ENCODE measurements at regions not wholly inside any gene's neighbourhood (a gene's known extent, or its start where the extent isn't known, plus 50 kb on each side); places are given as distances from the start of the nearest gene placed in this dataset.

GRCh38 chr6:66993272-66993671, 1286.2 kb upstream of the EYS start:
- no peaks in the 10 kb centered on the region for H3K36me3 ChIP-seq (replicated peaks in 1 of 2)
- no peak overlapping the region for H3K27ac ChIP-seq
- no peaks in the 10 kb centered on the region for H3K4me1 ChIP-seq (replicated peaks in 1 of 2)
- no peak overlapping the region for H3K4me3 ChIP-seq
- intact Hi-C loops (cut with DNase I), result no loop called here
- H3K27me3 ChIP-seq, result no peaks in the 10 kb centered on the region
- TF ChIP-seq POLR2A (IDR thresholded peaks at IDR 0.05), result no peak
- TF ChIP-seq, protein P1, sequence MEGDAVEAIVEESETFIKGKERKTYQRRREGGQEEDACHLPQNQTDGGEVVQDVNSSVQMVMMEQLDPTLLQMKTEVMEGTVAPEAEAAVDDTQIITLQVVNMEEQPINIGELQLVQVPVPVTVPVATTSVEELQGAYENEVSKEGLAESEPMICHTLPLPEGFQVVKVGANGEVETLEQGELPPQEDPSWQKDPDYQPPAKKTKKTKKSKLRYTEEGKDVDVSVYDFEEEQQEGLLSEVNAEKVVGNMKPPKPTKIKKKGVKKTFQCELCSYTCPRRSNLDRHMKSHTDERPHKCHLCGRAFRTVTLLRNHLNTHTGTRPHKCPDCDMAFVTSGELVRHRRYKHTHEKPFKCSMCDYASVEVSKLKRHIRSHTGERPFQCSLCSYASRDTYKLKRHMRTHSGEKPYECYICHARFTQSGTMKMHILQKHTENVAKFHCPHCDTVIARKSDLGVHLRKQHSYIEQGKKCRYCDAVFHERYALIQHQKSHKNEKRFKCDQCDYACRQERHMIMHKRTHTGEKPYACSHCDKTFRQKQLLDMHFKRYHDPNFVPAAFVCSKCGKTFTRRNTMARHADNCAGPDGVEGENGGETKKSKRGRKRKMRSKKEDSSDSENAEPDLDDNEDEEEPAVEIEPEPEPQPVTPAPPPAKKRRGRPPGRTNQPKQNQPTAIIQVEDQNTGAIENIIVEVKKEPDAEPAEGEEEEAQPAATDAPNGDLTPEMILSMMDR (IDR thresholded peaks at IDR 0.05), result no peak
- no peaks in the 10 kb centered on the region for H3K9me3 ChIP-seq (replicated peaks in 1 of 3)
- 70 to 83% (median 79%) methylated on average over 3 of the region's 3 CpGs for WGBS, 4 donors
- DNase-seq, result no peak

GRCh38 chr6:66992660-66993059, 1285.6 kb upstream of the EYS start:
- DNase-seq, result no peak
- Histone ChIP-seq H3K4me3 (no peak overlapping the region), H3K27ac (no peak overlapping the region), H3K36me3 (replicated peaks in 1 of 2) (no peaks in the 10 kb centered on the region), H3K9me3 (replicated peaks in 1 of 3) (no peaks in the 10 kb centered on the region), H3K27me3 (no peaks in the 10 kb centered on the region), H3K4me1 (replicated peaks in 1 of 2) (no peaks in the 10 kb centered on the region)
- intact Hi-C loops (cut with DNase I), result no loop called here
- no peak for TF ChIP-seq POLR2A (IDR thresholded peaks at IDR 0.05)
- TF ChIP-seq, protein P1 (IDR thresholded peaks at IDR 0.05), result no peak
- WGBS, 4 donors, result 64 to 75% (median 68%) methylated on average over 4 of the region's 4 CpGs

DNA sequence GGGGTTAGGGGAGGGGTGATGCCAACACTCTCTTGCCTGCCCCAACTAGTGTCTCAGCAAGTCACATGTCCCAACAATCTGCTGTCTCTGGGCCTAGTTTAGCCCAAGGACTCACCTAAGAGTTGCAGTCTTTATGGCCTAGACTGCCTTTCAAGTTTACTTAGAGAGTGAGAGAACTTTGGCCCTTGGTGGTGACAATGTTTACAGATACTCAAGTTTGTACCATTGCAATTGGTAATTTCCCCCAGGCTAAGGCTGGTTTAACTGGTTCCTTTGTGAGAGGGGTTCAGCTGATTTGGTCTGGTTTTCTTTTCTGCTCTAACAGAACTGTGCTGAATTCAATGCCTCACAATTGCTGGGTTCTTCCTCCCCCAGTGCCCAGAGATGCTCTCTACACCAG, 1279.9 kb upstream of the EYS start:
- Histone ChIP-seq H3K4me3 (no peak overlapping the region), H3K27ac (no peak overlapping the region), H3K4me1 (replicated peaks in 1 of 2) (no peaks in the 10 kb centered on the region), H3K9me3 (replicated peaks in 1 of 3) (no peaks in the 10 kb centered on the region), H3K36me3 (replicated peaks in 1 of 2) (no peaks in the 10 kb centered on the region), H3K27me3 (no peaks in the 10 kb centered on the region)
- no peak for DNase-seq
- intact Hi-C loops (cut with DNase I), result no loop called here
- no peak for TF ChIP-seq POLR2A (IDR thresholded peaks at IDR 0.05)
- TF ChIP-seq, protein P1 (IDR thresholded peaks at IDR 0.05), result no peak

DNA sequence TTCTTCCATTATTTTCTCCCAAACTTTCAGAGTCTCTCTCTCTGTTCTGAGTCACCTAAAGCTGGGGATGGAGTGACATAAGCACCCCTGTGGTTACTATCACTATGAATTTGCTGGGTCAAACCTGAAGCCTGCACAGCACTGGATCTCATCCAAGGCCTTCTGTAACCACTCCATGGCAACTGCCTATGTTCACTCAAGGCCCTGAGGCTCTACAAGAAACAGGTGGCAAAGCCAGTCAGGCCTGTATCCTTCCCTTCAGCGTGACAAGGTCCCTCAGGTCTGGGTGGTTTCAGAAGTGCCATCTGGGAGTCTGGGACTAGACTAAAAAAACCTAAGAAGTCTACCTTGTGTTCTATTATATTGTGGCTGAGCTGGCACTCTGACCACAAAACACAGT, 1278.8 kb upstream of the EYS start:
- 69 to 80% (median 71%) methylated on average over 1 of the region's 1 CpG for WGBS, 4 donors
- Histone ChIP-seq H3K27me3 (no peaks in the 10 kb centered on the region), H3K4me1 (replicated peaks in 1 of 2) (no peaks in the 10 kb centered on the region), H3K9me3 (replicated peaks in 1 of 3) (no peaks in the 10 kb centered on the region), H3K36me3 (replicated peaks in 1 of 2) (no peaks in the 10 kb centered on the region), H3K4me3 (no peak overlapping the region), H3K27ac (no peak overlapping the region)
- TF ChIP-seq, protein P1 (IDR thresholded peaks at IDR 0.05), result no peak
- TF ChIP-seq POLR2A (IDR thresholded peaks at IDR 0.05), result no peak
- intact Hi-C loops (cut with DNase I), result no loop called here
- DNase-seq, result no peak
